Stimulated activated CD4-positive, alpha-beta T cell treated with anti-CD3 and anti-CD28 coated beads, Interleukin-4, amount 100 ng/mL, for 48 hours (primary cell): ENCODE measurements at regions not wholly inside any gene's neighbourhood (a gene's known extent, or its start where the extent isn't known, plus 50 kb on each side); places are given as distances from the start of the nearest gene placed in this dataset.
"Not testable (repeated sequence)": the region's sequence is repeated elsewhere in the genome, so short reads cannot be mapped to it uniquely, and the experiment has no call there.

ENCODE experiments used
- DNase-seq, 2 donors: peaks; one replicate each; pipeline ENCODE4 v3.0.0-alpha.2; 2020; ENCODE audit warnings: low read depth in 2 of 2

- no peak for DNase-seq
These were observed 142.4 kb upstream of the ERCC6L2 start for GRCh38 chr9:95732802-95733688.

GRCh38 chr9:95731876-95732275, 143.6 kb upstream of the ERCC6L2 start:
- no peak for DNase-seq

GRCh38 chr9:95729669-95730368, 145.7 kb upstream of the ERCC6L2 start:
- DNase-seq, result no peak

DNA sequence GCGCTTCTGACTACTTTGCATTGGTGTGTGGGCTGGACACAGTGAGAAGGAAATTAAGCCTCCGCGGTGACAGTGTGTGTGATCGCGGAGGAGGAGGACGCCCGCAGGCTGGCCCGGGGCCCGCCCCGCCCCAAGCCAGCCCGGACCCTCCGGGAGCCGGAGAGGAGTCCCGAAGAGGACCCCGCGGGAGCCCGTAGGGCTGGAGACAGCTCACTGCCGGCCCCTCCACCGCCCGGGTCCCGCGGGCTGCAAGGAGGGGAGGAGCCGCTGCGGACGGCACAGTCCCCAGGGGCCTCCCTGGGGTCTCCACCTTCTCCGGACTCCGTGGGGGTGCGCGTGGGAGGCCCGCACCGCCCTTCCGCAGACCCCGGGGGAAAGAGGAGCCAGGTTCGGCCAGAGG, 146.4 kb upstream of the ERCC6L2 start:
- no peak for DNase-seq

DNA sequence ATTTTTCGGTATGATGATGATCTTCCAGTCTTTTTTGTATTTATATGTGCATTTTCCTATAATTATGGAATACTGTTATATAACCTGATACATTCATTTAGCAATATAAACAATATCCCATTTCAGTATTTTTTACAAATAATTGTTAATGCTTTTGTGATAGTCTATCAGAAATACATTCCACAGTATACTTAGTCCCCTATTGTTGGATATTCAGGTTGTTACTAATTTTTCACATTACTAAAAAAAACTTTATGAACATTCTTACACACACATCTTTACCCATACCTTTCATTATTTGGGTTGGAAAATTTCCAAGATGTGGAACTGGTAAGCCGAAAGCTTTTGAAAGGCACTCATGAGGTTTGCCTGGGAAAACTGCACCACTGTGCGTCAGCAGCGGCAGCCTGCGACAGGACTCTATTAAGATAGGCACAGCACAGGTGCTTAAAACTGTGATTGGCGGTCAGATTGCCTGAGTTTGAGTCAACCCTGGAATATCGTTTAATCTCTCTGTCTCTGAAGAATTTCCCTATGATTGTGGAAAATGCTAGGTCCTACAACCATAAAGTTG, 147.5 kb upstream of the ERCC6L2 start:
- no peak for DNase-seq

- DNase-seq, result no peak
These were observed 148.7 kb upstream of the ERCC6L2 start for GRCh38 chr9:95726756-95727155.

DNA sequence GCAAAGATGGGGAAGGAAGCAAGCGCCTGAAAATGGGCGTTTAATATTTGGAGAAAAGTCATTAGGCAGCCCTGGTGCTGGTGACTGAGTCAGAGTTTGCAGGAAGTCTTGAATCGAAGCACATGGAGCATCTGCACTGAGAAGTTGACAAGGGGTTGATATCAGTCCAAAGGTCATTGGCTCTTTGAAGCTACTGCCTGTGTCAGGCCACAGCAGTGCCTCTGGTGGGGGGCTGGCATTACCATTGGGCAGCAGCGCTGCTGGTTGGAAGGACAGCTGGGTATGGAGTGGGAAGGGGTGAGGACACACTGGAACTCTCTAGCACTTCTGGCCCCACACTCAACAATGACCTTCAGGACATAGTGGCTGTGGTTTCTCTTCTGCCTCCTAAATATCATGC, 150.4 kb upstream of the ERCC6L2 start:
- DNase-seq, result peak in 1 of 2 donors; percentile 2

GRCh38 chr9:95724253-95724991, 151.1 kb upstream of the ERCC6L2 start:
- peak; percentile 21 to 35 for DNase-seq

GRCh38 chr9:95722141-95722540, 153.3 kb upstream of the ERCC6L2 start:
- DNase-seq, result no peak

DNA sequence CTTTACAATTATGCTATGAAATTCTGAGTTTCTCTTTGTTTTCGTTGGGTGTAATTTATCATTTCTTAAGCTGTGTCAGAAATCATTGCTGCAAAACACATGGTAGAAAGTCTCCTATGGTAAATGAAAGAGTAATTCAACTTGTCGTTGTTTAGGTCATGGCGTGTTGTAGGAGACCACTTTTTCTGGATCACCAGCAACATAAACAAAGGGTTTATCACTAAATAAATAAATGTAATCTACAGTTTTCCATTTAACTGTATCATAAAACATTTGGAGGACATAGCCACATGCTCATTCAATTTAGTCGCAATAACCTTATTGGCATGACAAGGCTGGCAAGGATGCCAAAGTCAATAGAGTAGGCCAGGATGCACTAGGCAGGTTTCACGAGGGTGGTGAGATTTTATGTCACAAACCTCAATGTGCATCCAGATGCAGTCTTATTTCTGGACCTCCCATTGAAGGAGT, 154.4 kb upstream of the ERCC6L2 start:
- no peak for DNase-seq

GRCh38 chr9:95720496-95720895, 155.0 kb upstream of the ERCC6L2 start:
- DNase-seq, result no peak

DNA sequence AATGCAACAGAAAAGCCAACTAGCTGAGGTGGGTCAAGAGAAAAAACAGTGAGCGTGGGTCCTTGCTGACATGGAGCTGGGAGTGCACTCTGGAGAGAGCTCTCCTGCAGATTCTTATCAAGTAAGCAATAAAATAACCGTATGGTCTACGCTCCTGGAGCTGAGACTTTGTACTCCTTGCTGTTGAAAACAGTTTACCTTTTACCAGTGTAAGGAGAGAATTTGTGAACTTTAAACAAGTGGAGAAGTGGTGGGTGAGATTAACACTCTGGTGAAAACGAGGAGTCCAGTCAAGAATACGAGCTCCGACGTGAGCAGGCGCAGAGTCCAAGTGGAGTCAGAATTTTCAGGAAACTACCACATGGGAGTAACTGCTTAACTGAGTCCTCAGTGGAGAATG, 156.1 kb upstream of the ERCC6L2 start:
- no peak for DNase-seq

GRCh38 chr9:95718263-95718662, 157.2 kb upstream of the ERCC6L2 start:
- DNase-seq, result no peak

DNA sequence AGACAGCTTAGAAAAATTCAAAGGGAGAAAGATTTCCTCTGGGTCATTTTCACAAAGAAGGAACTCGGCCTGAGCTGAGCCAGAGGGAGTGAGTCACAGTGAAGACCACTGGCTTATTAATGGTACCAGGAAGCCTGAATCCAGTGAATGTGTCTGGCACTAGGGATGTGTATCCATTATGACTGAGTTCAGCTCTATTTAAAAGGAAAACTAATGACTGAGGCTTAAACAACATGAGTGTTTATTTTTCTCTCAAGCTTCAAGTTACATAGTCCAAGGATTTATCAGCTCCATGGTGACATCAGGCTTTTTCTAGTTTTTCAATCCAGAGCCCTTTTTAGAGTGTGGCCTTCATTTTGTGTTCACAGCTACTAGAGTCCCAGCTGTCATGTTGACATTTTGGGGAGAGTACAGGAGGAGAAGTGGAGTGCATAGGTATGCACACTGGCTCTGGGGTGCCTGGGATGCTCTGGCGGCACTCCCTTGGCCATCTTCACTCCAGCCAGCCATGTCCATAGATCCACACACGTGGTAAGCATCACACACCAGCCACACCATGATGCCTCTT, 159.5 kb upstream of the ERCC6L2 start:
- DNase-seq, result no peak

DNA sequence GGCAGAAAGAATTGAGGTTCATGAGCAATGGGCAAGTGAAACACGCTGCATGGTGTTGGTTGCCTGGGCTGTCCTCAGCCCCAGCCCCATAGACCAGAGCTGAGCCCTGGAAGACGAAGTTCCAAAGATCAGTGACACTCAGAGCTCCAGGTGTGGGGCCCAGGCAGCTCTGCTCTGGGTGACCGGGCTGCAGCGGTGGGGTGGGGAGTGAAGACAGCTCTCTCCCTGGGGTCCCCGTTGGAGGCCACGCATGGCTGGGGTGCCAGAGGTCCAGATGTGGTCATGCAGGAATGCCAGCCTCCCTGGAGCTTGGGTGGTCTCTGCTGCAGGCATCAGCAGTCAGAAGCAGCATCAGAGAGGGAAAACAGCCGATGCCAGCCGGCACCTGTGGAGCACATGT, 165.0 kb upstream of the ERCC6L2 start:
- no peak for DNase-seq

DNA sequence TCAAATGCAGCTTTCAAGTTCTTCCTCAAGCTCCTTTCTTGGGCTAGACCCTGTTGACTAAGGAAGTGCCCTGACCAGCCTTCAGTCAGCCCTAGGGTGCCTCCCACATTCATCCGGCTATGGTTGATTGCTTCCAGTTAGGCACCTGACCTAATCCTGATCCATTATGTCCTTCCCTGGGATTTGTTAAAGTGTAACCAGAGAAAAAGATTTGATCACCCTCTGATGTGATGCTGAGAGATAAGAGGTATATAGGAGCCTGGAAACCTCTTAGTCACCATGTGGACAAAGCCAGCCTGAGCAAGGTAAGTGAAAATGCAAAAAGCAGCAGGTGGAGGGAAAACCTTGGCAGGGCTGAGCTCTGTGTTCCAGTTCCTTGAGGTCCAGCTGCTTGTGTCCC, 178.8 kb upstream of the ERCC6L2 start:
- no peak for DNase-seq

- DNase-seq, result no peak
These were observed 174.7 kb upstream of the PTCH1 start for GRCh38 chr9:95691435-95691834.

- DNase-seq, result no peak
These were observed 172.9 kb upstream of the PTCH1 start for GRCh38 chr9:95689669-95690068.

GRCh38 chr9:95684516-95684915, 167.7 kb upstream of the PTCH1 start:
- no peak for DNase-seq

DNA sequence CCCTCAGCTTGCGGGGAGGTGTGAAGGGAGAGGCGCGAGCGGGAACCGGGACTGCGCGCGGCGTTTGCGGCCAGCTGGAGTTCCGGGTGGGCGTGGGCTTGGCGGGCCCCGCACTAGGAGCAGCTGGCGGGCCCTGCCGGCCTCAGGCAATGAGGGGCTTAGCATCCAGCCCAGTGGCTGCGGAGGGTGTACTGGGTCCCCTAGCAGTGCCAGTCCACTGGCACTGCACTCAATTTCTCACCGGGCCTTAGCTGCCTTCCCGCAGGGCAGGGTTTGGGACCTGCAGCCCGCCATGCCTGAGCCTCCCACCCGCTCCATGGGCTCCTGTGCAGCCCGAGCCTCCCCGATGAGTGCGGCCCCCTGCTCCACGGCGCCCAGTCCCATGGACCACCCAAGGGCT, 163.5 kb upstream of the PTCH1 start:
- DNase-seq, result not testable (repeated sequence)

DNA sequence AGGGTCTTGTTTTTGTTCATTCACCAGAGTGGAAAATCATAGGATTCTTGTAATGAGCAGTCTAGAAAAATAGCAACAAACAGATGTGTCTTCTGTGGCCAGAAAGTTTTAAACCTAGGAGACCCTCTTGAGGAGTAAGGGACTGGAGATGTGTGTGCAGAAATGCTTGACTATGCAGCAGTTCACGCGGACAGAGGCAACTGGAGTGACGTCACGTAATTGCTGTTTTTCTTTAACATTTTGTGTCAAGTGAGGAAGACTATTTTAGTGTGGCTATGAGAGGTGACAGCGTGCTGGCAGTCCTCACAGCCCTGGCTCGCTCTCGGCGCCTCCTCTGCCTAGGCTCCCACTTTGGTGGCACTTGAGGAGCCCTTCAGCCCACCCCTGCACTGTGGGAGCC, 163.1 kb upstream of the PTCH1 start:
- no peak for DNase-seq

GRCh38 chr9:95678759-95679158, 162.0 kb upstream of the PTCH1 start:
- DNase-seq, result no peak
